ENCODE measurements at regions not wholly inside any gene's neighbourhood (a gene's known extent, or its start where the extent isn't known, plus 50 kb on each side); places are given as distances from the start of the nearest gene placed in this dataset.

DNA sequence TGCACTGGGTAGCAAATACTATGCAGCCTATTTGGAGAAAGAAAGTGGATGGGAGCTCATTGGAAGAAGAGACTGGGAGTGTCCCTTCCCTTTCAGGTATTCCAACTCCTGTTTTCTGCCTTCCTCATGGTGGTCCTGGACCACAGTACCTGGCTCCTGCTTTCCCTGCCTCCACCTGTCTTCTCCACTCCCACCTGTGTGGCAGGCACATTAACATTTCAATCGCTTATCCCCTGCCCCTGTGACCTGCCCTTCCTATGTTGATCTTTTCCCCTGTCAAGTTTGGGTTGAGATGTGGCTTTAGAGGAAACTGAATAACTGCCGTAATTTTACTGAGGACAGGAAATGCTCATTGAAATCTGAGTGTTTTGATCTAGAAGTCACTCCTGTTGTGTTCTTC, 415.8 kb upstream of the PODXL start:
- TF ChIP-seq, protein P1, sequence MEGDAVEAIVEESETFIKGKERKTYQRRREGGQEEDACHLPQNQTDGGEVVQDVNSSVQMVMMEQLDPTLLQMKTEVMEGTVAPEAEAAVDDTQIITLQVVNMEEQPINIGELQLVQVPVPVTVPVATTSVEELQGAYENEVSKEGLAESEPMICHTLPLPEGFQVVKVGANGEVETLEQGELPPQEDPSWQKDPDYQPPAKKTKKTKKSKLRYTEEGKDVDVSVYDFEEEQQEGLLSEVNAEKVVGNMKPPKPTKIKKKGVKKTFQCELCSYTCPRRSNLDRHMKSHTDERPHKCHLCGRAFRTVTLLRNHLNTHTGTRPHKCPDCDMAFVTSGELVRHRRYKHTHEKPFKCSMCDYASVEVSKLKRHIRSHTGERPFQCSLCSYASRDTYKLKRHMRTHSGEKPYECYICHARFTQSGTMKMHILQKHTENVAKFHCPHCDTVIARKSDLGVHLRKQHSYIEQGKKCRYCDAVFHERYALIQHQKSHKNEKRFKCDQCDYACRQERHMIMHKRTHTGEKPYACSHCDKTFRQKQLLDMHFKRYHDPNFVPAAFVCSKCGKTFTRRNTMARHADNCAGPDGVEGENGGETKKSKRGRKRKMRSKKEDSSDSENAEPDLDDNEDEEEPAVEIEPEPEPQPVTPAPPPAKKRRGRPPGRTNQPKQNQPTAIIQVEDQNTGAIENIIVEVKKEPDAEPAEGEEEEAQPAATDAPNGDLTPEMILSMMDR (IDR thresholded peaks at IDR 0.05; ENCODE audit: low read depth, low read length) = no peak
- TF ChIP-seq EZH2phosphoT487 (IDR thresholded peaks at IDR 0.05; ENCODE audit: low read depth) = no peak

Data from OCI-LY3 (cell line).